Heart left ventricle (tissue), 13 donors: ENCODE measurements at regions not wholly inside any gene's neighbourhood (a gene's known extent, or its start where the extent isn't known, plus 50 kb on each side); places are given as distances from the start of the nearest gene placed in this dataset.

Experiments
- CTCF ChIP-seq, 12 donors: fragments of 200-600 bp; sonication (generic) in 4 of 12; IDR thresholded peaks; one replicate each; pipeline versions ENCODE4 v1.5.0 to v1.8.0; 2018 to 2022; ENCODE audit warnings: antibody characterized with exemption in 12 of 12, mild to moderate bottlenecking in 5 of 12
- POLR2A ChIP-seq, 2 donors: fragments of 450-650 bp; IDR thresholded peaks; one replicate each; pipeline ENCODE4 v1.6.1; 2017; ENCODE audit warnings: antibody characterized with exemption in 2 of 2, mild to moderate bottlenecking in 2 of 2, moderate library complexity in 2 of 2
- donor health status: ischemic (EF 13 %, LVEDD 7.1; RV severe dilation, severe dysfunction).
- donor health status: DM: no; HTN: yes; CAD: no.
- donor health status: DM: no; HTN: no; CAD: no.
- donor health status: ischemic (EF 25% LVEDD 6.9; RV normal size, moderate dysfunction).
- donor health status: ischemic (EF 25% LVEDD 5.7; RV mildly dilated, moderate dysfunction).
- donor health status: ischemic (EF 35%, LVEDD 5.7; RV mildly dilated, moderate dysfunction).
- donor health status: nonischemic (EF 11% LVEDD 7.7; RV severe dilation, severe dysfunction).
- donor health status: DM: yes; HTN: yes; CAD: no.
- donor health status: PGD.
- donor health status: ischemic (EF 29% LVEDD 5.4; RV normal size, mild dysfunction).
- donor health status: nonischemic (EF 23%, LVEDD 6.1; RV moderate dilation, normal function).

- TF ChIP-seq CTCF (IDR thresholded peaks at IDR 0.05) (no peak), POLR2A (IDR thresholded peaks at IDR 0.05) (no peak)
Measured at GRCh38 chr13:87403748-87404432, 267.3 kb upstream of the SLITRK5 start.
